ENCODE measurements at regions not wholly inside any gene's neighbourhood (a gene's known extent, or its start where the extent isn't known, plus 50 kb on each side); places are given as distances from the start of the nearest gene placed in this dataset.
"Not testable (repeated sequence)": the region's sequence is repeated elsewhere in the genome, so short reads cannot be mapped to it uniquely, and the experiment has no call there.

DNA sequence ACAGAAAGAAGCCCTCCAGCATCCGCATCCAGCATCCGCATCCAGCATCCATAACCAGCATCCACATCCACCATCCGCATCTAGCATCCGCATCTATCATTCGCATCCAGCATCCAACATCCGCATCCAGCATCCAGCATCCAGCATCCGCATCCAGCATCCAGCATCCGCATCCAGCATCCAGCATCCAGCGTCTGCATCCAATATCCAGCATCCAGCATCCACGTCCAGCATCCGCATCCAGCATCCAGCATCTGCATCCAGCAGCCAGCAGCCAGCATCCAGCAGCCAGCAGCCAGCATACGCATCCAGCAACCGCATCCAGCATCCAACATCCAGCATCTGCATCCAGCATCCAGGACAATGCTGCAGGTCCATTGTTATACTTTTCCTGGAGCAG, 671.0 kb upstream of the C16orf82 start:
- no peak for DNase-seq

- DNase-seq = no peak
Measured at GRCh38 chr16:26396511-26397235, 670.1 kb upstream of the C16orf82 start.

GRCh38 chr16:26413780-26414179, 652.9 kb upstream of the C16orf82 start:
- no peak for DNase-seq

DNA sequence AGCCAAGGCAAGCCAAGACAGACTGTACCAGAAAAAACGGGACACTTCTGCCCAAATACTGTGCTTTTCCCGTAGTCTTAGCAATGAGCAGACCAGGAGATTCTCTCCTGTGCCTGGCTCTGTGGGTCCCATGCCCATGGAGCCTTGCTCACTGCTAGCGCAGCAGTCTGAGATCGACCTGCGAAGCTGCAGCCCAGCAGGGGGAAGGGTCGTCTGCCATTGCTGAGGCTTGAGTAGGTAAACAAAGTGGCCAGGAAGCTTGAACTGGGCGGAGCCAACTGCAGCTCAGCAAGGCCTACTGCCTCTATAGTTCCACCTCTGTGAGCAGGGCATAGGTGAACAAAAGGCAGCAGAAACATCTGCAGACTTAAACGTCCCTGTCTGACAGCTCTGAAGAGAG, 647.3 kb upstream of the C16orf82 start:
- not testable (repeated sequence) for DNase-seq

- no peak for DNase-seq
Measured at GRCh38 chr16:26430618-26431017, 636.1 kb upstream of the C16orf82 start.

GRCh38 chr16:26433807-26434206, 632.9 kb upstream of the C16orf82 start:
- no peak for DNase-seq

- DNase-seq = no peak
Measured at GRCh38 chr16:26441178-26441577, 625.5 kb upstream of the C16orf82 start.

GRCh38 chr16:26442321-26442720, 624.4 kb upstream of the C16orf82 start:
- no peak for DNase-seq

DNA sequence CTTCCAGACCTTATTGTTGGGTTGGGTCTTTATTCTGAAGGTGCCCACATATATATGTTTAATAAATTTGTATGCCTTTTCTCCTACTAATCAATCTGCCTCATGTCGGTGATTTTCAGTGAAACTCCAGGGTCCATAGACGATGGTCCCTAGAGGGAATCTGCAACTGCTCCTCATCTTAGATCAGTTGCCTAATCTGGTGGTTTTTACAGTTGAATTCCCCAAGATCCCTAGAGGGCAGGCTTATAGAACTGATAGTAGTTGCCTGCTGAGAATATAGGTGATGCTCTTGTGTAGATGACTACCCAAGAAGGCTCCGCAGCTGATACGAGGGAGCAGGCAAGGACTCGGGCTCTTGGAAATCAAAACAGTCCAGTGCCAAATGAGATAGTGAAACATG, 619.2 kb upstream of the C16orf82 start:
- DNase-seq = no peak

GRCh38 chr16:26453215-26453614, 613.5 kb upstream of the C16orf82 start:
- DNase-seq = no peak

GRCh38 chr16:26454102-26454501, 612.6 kb upstream of the C16orf82 start:
- no peak for DNase-seq

GRCh38 chr16:26456074-26456473, 610.7 kb upstream of the C16orf82 start:
- no peak for DNase-seq

DNA sequence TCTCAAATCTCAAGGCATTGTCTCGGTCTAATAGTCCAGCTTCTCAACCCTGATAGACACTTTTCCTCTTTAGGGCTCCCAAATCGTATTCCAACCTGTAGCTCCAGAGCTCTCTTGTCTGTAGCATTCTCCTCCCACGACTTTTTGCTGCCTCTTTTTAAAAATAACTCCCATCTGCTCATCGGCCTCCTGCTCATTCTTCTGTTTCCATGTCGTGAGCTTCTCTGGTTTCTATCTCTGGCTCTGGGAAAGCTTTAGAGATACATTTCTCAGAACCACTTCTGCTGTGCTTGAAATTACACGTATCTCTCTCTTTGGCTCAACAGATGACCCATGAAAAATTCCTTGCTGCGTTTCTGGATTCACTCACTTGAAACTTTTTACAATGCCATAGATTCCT, 609.6 kb upstream of the C16orf82 start:
- no peak for DNase-seq

DNA sequence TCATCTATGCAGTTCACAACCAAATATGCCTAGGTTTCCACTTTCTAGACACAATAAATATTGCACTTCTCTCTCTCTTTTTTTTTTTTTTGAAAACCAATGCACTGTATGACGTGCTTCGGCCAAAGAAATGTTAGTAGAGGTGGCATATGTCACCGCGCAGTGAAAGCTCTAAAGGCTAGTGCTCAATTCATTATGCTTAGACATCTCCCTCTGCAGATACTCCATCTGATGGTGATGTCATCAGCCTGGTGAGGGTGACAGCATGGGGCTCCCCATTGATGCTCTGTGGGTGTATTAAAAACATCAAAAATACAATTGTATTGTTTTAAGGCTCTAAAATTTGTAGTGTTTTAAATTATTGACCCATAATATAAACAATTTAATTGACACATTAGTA, 608.8 kb upstream of the C16orf82 start:
- DNase-seq = no peak

GRCh38 chr16:26464576-26465266, 602.0 kb upstream of the C16orf82 start:
- no peak for DNase-seq

DNA sequence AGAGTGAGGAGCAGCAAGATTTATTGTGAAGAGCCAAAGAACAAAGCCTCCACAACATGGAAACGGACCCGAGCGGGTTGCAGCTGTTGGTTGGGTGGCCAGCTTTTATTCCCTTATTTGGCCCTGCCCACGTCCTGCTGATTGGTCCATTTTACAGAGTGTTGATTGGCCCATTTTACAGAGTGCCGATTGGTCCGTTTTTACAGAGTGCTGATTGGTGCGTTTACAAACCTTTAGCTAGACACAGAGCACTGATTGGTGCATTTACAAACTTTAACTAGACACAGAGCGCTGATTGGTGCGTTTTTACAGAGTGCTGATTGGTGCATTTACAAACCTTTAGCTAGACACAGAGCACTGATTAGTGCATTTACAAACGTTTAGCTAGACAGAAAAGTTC, 592.3 kb upstream of the C16orf82 start:
- not testable (repeated sequence) for DNase-seq

DNA sequence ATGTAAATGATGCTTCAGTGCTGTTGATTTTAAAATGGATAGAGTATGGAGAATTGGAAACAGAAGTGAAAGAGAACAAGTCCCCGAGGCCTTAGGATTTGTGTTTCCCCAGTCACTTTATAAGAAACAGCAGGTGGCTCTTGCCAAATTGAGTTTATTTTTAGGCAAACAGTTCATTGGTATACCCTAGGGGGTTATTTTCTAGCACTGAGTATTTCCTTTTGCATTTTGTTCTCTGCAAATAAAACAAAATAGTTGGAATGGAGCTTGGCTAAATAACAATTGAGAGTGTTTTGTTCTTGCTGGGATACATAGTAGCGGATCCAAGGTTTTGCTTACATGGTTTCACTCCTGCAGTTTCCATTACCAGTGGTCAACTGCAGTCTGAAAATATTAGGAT, 591.1 kb upstream of the C16orf82 start:
- no peak for DNase-seq

- DNase-seq = no peak
Measured at GRCh38 chr16:26491101-26491670, 575.5 kb upstream of the C16orf82 start.

- no peak for DNase-seq
Measured at GRCh38 chr16:26491962-26492361, 574.8 kb upstream of the C16orf82 start.

- DNase-seq = no peak
Measured at GRCh38 chr16:26493751-26494150, 573.0 kb upstream of the C16orf82 start.

DNA sequence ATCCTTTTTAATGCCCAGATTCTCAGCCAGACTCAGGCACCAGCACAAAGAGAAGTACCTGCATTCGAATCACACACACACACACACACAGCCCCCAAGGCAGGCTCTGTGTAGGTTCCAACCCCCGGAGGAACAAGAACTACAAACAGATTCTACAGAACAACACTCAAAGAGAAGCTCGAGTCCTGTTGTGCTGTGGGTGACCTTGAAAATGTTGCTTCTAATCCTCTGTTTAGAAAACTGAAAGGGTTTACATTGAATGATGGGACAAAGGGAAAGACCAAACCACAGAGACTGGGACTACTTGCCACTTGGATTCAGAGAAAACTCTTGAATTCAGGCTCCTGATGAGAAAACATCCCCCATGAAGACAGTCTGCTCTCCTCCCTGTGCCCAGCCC, 568.8 kb upstream of the C16orf82 start:
- no peak for DNase-seq

- DNase-seq = no peak
Measured at GRCh38 chr16:26500326-26500725, 566.4 kb upstream of the C16orf82 start.

- no peak for DNase-seq
Measured at GRCh38 chr16:26505496-26505895, 561.2 kb upstream of the C16orf82 start.

DNA sequence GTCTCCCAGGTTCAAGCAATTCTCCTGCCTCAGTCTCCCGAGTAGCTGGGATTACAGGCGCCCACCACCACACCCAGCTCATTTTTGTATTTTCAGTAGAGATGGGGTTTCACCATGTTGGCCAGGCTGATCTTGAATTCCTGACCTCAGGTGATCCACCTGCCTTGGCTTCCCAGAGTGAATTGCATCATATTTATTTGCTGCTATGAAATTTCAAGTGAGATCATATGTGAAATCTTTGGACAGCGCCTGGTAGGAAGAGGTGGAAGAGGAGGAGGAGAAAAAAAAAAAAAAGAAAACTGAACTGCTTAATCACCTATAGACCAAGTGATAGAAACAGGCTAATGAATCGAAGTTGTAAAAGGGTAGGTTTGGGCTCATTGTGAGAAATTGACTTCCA, 557.8 kb upstream of the C16orf82 start:
- not testable (repeated sequence) for DNase-seq

Measured in stimulated activated naive CD4-positive, alpha-beta T cell treated with Interleukin-2 at 50 U/mL for 16 hours (primary cell).